Activated gamma-delta T cell treated with Interleukin-2 at 50 U/mL for 16 hours (primary cell): ENCODE measurements at regions not wholly inside any gene's neighbourhood (a gene's known extent, or its start where the extent isn't known, plus 50 kb on each side); places are given as distances from the start of the nearest gene placed in this dataset.

Experiments
- DNase-seq: peaks from one replicate; pipeline ENCODE4 v3.0.0-alpha.2; 2020

- no peak for DNase-seq
These were observed 537.4 kb upstream of the MMS22L start for GRCh38 chr6:97820400-97820799.

GRCh38 chr6:97822632-97823031 lies 539.6 kb upstream of the MMS22L start:
- no peak for DNase-seq

DNA sequence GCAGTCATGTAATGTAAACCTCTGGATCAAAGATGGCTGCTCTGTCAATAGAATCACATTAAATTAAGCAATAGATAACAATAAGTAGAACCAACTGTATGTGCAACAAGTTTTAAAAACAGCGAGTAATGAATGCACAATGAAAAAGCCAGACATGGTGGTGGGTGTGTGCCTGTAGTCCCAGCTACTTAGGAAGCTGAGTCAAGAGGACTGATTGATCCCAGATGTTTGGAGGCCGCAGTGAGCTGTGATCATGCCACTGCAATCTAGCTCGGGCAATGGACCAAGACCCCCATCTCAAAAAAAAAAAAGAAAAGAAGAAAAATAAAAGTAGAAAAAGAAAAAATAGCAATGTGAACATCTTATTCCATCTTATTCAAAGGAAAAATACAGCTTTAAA lies 558.7 kb upstream of the MMS22L start:
- no peak for DNase-seq

- no peak for DNase-seq
These were observed 559.5 kb upstream of the MMS22L start for GRCh38 chr6:97842521-97842920.

DNA sequence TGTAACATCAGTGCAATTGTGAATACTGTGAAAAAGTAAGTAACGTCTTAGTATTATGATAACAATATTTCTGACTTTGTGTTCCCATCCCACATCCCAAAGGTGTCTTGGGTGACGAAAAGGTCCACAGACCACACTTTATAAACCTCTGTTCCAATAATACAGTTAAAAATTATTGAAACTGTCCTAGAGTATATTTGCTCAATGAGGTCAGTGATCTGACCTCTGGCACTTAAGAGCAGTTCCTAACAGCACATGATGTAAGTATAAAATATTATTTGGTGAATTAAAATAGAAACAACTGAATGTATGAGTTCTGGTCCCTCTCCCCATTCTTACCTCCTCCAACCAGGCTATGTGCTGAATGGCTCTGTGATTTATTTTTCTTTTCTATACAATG lies 566.4 kb upstream of the MMS22L start:
- no peak for DNase-seq

GRCh38 chr6:97850458-97851212 lies 567.6 kb upstream of the MMS22L start:
- DNase-seq, result no peak

DNA sequence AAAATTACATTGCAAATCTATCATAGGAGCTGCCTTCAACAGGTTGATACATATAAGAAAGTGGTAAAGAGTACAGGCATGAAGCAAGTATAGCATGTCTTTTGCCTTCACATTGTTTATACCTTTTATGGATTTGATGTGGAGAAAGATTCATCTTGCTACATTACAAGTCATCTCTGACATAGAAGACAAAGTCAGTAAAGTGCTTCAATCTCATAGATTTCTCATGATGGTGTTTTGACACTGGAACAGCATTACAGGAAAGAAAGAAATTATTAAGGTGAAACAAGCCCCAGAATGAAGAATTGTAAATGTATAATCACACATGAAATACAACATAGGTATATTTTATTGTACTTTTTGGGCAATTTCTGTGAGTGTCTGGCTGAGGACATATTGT lies 580.7 kb upstream of the MMS22L start:
- DNase-seq, result no peak

GRCh38 chr6:97864366-97864765 lies 581.4 kb upstream of the MMS22L start:
- no peak for DNase-seq

DNA sequence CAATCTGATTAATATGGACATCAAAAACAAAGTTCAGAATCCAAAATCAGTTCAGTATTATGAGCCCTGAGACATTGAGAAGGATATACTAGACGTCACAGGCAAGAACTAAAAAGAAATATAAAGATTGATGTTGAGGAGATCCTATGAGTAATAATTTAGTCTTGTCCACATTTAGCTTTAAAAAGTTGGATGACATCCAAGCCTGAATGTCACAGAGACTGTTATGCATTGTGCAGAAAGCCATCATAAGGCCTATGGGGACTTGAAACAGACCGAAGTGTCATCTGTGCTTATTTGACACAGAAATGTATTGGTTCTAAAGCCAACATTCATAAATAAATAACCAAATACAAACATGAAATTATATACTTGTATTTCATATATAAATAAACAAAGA lies 581.8 kb upstream of the MMS22L start:
- DNase-seq, result no peak

DNA sequence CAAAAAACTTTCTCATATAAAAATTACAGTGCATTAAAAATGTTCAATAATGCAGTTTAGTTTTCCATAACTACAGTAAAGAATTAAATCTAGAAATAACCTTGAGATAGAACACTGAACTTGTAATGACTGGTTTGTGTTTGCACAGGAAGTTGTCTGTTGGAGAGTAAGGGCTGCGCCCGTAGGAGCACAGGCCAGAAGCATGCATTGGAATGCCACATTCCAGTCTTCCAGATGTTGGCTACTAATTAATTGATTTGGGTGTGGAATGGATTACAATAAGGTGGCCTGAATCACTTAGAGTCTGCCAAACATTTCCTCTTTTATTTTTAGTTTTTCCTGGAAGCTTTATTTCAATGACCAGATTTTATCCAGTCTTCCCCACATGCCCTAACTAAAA lies 582.6 kb upstream of the MMS22L start:
- no peak for DNase-seq

GRCh38 chr6:97866616-97867015 lies 583.6 kb upstream of the MMS22L start:
- DNase-seq, result no peak

DNA sequence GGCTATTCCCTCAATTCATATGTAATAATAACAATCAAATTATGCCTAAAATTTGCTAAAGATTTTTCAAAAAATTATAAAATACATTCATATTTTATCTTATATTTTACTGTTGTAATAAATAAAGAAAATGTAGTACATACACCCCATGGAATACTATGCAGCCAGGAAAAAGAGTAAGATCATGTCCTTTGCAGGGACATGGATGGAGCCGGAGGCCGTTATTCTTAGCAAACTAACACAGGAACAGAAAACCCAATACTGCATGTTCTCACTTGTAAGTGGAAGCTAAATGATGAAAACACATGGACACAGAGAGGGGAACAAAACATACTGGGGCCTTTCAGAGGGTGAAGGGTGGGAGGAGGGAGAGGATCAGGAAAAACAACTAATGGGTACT lies 584.2 kb upstream of the MMS22L start:
- DNase-seq, result no peak

DNA sequence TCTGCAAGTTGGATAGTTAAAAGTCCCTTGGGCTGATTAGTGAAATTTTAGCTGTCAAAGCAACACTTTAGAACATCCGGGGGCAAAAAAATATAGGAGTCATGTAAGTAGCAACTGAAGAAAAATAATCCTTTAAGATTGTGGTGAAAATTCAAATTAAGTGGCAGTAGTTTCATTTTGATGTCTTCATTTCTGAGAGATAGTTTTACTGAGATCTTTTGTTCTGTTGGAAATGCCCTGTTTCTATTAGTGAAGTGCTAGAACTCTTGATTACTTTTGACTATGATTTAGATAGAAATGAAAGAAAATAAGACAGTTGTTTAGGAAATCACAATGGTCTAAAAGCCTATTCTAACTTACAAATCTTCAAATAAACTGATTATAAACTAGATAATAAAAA lies 587.3 kb upstream of the MMS22L start:
- no peak for DNase-seq

- no peak for DNase-seq
These were observed 593.7 kb upstream of the MMS22L start for GRCh38 chr6:97876711-97877110.

- no peak for DNase-seq
These were observed 599.7 kb upstream of the MMS22L start for GRCh38 chr6:97882755-97883154.

DNA sequence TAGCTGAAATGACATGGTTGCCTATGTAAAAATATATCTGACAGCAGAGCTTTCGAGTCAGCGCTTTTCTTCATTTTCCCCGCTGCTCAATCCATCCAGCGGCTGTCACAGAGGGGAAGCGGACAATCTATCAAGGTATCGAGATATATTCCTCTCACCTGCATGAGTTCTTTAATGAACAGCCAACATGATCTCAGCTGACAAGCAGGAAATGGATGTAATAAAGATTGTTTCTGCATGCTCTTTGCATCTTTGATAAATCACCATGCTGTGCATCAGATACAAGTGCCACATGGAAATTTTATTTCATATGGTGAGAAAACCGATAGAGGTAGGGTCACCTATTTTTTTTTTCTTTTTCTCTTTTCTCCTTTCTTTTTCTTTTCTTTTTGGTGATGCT lies 602.3 kb upstream of the MMS22L start:
- DNase-seq, result no peak

DNA sequence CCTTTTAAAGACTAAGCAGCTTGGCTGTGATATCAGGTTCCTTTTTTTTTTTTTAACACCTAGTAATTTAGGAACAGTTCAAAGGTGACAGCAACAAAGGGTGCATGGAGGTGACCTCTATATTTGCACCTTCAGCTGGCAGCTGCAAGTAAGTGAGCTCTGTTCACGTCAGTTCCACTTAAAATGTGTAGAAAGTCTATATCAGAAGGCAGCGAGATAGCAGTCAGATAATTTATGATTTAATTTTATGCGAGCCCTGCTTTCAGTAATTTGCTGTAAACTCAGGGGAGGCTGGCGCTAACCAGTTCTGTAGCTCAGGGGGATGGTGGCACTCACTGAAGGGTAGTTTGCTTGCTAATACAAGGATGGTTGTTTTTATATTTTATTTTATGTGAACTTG lies 602.8 kb upstream of the MMS22L start:
- no peak for DNase-seq

- no peak for DNase-seq
These were observed 618.5 kb upstream of the MMS22L start for GRCh38 chr6:97901531-97901930.

- no peak for DNase-seq
These were observed 626.4 kb upstream of the MMS22L start for GRCh38 chr6:97909380-97909779.

DNA sequence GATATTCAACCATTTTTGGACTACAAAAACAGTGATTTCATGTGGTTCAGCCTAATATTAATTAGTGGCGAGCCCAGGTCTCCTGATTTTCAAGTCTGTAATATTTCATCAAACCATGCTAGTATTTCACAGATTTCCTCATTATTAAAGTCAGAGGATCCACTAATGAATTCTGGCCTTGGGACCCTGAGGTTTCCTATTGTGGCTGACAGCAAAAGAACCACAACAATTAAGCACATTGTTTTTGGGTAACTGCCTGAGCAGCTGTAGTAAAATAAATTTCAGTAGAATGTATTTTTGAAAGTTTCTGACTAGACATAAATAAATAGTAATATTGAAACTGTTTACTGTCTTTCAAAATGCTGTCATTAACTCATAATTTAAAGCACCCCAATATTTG lies 630.7 kb upstream of the MMS22L start:
- no peak for DNase-seq

GRCh38 chr6:97914912-97915311 lies 631.9 kb upstream of the MMS22L start:
- no peak for DNase-seq

DNA sequence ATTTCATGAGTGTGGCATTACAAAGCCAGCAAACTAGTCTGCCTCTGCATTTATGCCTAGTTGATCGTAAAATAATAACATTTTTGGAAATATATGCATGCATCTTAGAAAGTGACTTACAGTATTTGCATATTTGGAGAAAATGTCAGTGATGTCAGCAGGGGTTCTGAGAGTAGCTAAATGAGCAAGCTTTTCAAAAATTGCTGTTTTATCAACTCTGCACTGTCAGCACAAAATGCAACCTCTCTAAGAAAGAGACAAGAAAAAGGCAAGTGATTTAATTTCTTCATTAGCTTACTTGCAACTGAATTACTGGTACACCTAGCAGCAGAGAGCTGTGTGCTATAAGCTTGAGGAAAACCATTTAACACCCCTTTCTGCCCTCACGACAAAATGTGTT lies 632.5 kb upstream of the MMS22L start:
- no peak for DNase-seq

GRCh38 chr6:97917369-97917768 lies 634.4 kb upstream of the MMS22L start:
- no peak for DNase-seq

DNA sequence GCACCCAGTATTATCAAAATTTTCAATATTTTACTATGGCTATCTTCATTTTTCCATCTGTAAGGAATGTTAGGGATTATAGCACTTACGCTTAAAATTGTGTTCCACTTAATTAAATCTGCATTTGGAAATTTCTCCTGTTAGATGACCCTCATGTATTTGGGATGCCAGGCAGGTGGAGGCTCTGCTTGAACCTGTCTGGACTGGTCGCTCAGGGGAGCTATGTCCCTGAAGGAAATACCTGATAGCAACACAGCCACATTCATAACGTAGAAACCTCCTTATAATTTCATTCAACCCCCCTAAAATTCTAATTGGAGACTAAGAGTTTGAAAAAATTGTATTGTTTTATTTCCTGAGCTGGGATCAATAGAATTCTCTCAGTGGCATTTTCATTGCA lies 636.0 kb upstream of the MMS22L start:
- no peak for DNase-seq

DNA sequence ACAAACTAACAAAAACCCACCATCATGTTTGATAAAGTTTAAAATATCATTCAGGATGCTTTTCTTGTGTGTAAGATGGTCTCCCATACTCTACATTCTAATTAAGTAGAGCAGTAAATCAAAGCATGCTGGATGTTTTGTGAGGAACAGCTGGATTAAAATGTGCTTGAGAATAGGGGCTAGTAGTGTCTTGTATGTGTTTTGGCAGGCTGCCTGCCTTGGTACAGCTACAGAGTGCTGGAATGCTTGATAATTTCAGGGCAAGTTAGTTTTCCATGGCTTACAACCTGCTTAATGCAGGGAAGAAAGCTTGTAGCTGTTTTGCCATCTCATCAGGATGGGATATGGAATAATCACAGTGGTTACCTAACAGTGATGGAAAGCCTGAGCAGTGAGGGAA lies 636.6 kb upstream of the MMS22L start:
- no peak for DNase-seq

DNA sequence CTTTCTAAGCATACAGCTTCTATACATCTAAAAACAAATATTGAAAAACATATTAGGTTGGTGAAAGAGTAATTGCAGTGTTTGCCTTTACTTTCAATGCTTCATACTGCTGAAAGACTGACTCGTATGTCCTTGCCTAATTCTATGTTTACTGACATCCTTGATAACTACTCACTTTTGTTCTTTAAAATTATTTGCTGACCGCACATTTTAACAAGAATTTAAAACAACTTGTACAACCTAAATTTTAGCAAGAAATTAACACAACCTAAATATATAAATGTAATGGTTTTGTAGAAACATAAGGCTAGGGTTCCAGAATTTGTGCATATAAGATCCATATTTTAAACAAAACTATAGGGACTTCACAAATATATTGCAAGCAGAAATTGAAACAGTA lies 640.2 kb upstream of the MMS22L start:
- DNase-seq, result no peak
